Hepatocyte (in vitro differentiated cells): ENCODE measurements at regions not wholly inside any gene's neighbourhood (a gene's known extent, or its start where the extent isn't known, plus 50 kb on each side); places are given as distances from the start of the nearest gene placed in this dataset.

ENCODE experiments used
- CTCF ChIP-seq: fragments of 200-600 bp; sonication (generic); IDR thresholded peaks from 2 replicates; pipeline ENCODE4 v1.5.1; 2016; ENCODE audit warnings: antibody characterized with exemption, mild to moderate bottlenecking; ENCODE audit not compliant: poor library complexity
- EZH2 ChIP-seq: fragments of 200-600 bp; sonication (generic); IDR thresholded peaks from 2 replicates; pipeline ENCODE4 v1.6.1; 2016; ENCODE audit warnings: antibody characterized with exemption, mild to moderate bottlenecking, borderline replicate concordance
- EZH2phosphoT487 ChIP-seq: fragments of 200-600 bp; sonication (generic); IDR thresholded peaks from one replicate; pipeline ENCODE4 v1.6.1; 2018; ENCODE audit warnings: antibody characterized with exemption, mild to moderate bottlenecking, low read depth, moderate library complexity; ENCODE audit not compliant: unreplicated experiment, severe bottlenecking

GRCh38 chr18:27861539-27861938 lies 315.4 kb downstream of the CDH2 start:
- TF ChIP-seq CTCF (no peak), EZH2 (no peak), EZH2phosphoT487 (no peak)
